Right atrium auricular region (tissue), 2 donors: ENCODE measurements at regions not wholly inside any gene's neighbourhood (a gene's known extent, or its start where the extent isn't known, plus 50 kb on each side); places are given as distances from the start of the nearest gene placed in this dataset.

Experiments
- DNase-seq: peaks from one replicate; pipeline ENCODE4 v3.0.0-alpha.2; 2019; ENCODE audit warnings: low spot score
- H3K27ac ChIP-seq, 2 donors: fragments of 200-600 bp; sonication (generic); 1 replicate in 1 of 2; 2 replicates in 1 of 2; pipeline ENCODE4 v1.5.1; 2016 to 2019
- H3K27me3 ChIP-seq, 2 donors: fragments of 200-600 bp; sonication (generic); one replicate each; pipeline versions ENCODE4 v1.5.1 to v1.6.0; 2017 to 2019
- H3K36me3 ChIP-seq: fragments of 200-600 bp; sonication (generic); one replicate; pipeline ENCODE4 v1.5.1; 2016
- H3K4me1 ChIP-seq, 2 donors: fragments of 200-600 bp; sonication (generic); one replicate each; pipeline versions ENCODE4 v1.5.1 to v1.6.0; 2017 to 2019
- H3K4me3 ChIP-seq, 2 donors: fragments of 200-600 bp; sonication (generic); 1 replicate in 1 of 2; 2 replicates in 1 of 2; pipeline ENCODE4 v1.5.1; 2017 to 2019; ENCODE audit warnings: mild to moderate bottlenecking in 1 of 2, moderate library complexity in 1 of 2
- H3K9me3 ChIP-seq, 2 donors: fragments of 200-600 bp; sonication (generic); one replicate each; pipeline ENCODE4 v1.5.1; 2019
- TF ChIP-seq, protein P1 (sequence below), 2 donors: fragments of 200-600 bp; sonication (generic); IDR thresholded peaks; one replicate each; pipeline ENCODE4 v1.5.1; 2019; ENCODE audit warnings: antibody characterized with exemption in 2 of 2

- TF ChIP-seq, protein P1, sequence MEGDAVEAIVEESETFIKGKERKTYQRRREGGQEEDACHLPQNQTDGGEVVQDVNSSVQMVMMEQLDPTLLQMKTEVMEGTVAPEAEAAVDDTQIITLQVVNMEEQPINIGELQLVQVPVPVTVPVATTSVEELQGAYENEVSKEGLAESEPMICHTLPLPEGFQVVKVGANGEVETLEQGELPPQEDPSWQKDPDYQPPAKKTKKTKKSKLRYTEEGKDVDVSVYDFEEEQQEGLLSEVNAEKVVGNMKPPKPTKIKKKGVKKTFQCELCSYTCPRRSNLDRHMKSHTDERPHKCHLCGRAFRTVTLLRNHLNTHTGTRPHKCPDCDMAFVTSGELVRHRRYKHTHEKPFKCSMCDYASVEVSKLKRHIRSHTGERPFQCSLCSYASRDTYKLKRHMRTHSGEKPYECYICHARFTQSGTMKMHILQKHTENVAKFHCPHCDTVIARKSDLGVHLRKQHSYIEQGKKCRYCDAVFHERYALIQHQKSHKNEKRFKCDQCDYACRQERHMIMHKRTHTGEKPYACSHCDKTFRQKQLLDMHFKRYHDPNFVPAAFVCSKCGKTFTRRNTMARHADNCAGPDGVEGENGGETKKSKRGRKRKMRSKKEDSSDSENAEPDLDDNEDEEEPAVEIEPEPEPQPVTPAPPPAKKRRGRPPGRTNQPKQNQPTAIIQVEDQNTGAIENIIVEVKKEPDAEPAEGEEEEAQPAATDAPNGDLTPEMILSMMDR (IDR thresholded peaks at IDR 0.05) = no peak
- Histone ChIP-seq H3K36me3 (no peaks in the 10 kb centered on the region), H3K27me3 (no peaks in the 10 kb centered on the region), H3K27ac (peak overlapping the region; percentile 83 to 90), H3K4me1 (peaks cover 0 to 31% of the 10 kb centered on the region in 2 donors), H3K9me3 (peaks cover 0 to 5% of the 10 kb centered on the region in 2 donors), H3K4me3 (peak overlapping the region in 1 of 2 donors; percentile 6)
- DNase-seq = no peak
Observed at GRCh38 chr10:29843143-29843542, 208.4 kb upstream of the SVIL start.

DNA sequence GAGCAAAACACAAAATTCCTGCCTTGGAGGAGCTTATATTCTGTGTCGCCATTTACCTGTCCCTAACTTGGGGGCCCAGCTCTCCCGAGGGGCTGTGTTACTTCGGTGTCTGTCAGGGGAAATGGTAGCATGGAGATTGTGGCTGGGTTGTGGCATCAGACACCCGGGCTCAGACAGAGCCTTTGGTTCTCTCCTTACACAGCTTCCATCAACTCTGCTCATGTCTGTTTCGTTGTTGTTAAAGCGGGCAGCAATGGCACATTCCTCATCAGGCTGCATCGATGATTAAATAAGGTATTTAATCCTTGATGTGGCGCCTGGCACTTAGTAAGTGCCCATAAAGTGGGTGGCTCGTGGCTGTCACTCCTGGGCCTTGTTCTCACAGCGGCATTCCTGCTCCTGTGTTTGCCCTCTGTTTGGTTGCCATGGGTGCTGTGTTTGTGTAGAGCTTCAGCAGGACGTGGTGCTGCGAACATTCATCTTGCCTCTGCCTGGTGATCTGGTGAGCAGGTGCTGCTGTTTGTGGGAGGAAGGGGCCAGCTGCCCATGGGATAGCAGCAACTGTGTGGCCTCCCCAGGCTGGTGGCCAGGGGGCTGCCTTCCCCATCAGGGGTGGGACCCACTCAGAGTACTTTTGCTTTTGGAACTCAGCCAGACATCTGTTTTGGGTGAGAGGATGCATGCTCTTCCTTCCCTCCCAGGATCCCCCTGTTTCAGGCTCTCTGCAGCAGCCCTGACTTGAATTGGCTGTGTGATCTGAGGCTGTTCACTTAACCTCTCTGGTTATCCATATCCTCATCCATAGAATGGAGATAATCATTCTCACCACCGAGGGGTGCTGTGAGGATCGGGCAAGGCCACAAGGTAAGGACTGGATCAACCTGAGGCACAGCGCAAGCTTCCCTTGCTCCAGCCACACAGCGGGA lies 207.2 kb upstream of the SVIL start:
- Histone ChIP-seq H3K27me3 (no peaks in the 10 kb centered on the region), H3K9me3 (peaks cover 0 to 5% of the 10 kb centered on the region in 2 donors), H3K4me3 (peak overlapping the region in 1 of 2 donors; percentile 4), H3K27ac (peak overlapping the region; percentile 83 to 90), H3K4me1 (peaks cover 0 to 31% of the 10 kb centered on the region in 2 donors), H3K36me3 (no peaks in the 10 kb centered on the region)
- DNase-seq = peak; percentile 67
- TF ChIP-seq, protein P1 (IDR thresholded peaks at IDR 0.05) = no peak

DNA sequence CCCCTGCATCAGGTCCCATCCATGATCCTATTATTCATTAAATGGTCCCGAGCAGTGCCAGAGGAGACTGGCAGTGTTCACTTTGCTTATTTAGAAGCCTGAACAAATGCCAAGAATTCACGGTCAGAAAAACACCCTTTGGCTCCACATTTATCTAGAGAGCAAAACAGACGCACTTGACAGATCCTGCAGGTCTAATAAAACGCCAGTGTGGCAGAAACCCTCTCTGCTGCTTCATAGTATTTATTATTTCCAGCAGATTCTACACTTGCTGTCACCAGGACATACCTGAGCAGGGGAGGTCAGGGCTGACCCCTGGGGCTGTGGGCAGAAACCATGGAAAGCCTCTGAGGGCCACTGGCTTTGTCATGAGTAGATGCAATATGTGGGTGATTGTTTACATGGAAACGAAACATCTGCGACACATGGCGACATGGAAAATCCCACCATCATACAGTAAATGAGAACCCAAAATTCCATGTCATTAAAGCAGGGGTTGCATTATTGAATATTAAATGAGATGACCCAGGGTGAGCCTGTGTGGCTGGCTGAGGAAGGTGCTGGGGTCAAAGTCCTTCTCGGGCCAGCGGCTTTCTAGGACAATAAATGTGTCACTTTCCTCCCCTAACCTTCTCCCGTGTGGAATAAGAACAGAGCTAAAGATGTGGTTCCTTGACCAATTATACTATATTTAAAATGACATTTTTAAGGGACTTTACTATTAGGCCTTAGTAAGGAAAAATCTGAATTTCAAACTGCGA lies 205.9 kb upstream of the SVIL start:
- TF ChIP-seq, protein P1 (IDR thresholded peaks at IDR 0.05) = no peak
- Histone ChIP-seq H3K27me3 (no peaks in the 10 kb centered on the region), H3K4me3 (no peak overlapping the region), H3K27ac (peak overlapping the region; percentile 83 to 90), H3K9me3 (peaks cover 0 to 5% of the 10 kb centered on the region in 2 donors), H3K36me3 (no peaks in the 10 kb centered on the region), H3K4me1 (peaks cover 0 to 31% of the 10 kb centered on the region in 2 donors)
- no peak for DNase-seq

- TF ChIP-seq, protein P1 (IDR thresholded peaks at IDR 0.05) = no peak
- Histone ChIP-seq H3K9me3 (peaks cover 0 to 3% of the 10 kb centered on the region in 2 donors), H3K27me3 (no peaks in the 10 kb centered on the region), H3K36me3 (no peaks in the 10 kb centered on the region), H3K27ac (peak overlapping the region; percentile 83 to 90), H3K4me3 (no peak overlapping the region), H3K4me1 (peaks cover 0 to 31% of the 10 kb centered on the region in 2 donors)
- DNase-seq = no peak
Observed at GRCh38 chr10:29839826-29840515, 205.2 kb upstream of the SVIL start.

GRCh38 chr10:29838539-29838938 lies 203.8 kb upstream of the SVIL start:
- peak overlapping the region; percentile 83 to 90 for H3K27ac ChIP-seq
- DNase-seq = no peak
- TF ChIP-seq, protein P1 (IDR thresholded peaks at IDR 0.05) = no peak
- no peaks in the 10 kb centered on the region for H3K27me3 ChIP-seq
- peaks cover 0 to 31% of the 10 kb centered on the region in 2 donors for H3K4me1 ChIP-seq
- no peaks in the 10 kb centered on the region for H3K9me3 ChIP-seq
- no peak overlapping the region for H3K4me3 ChIP-seq
- H3K36me3 ChIP-seq = no peaks in the 10 kb centered on the region
